T-helper 1 cell treated with Interleukin-12 subunit alpha and Interleukin-12 subunit beta and Interleukin-4 antibody, amounts not matched to agents 30 μg/mL and 1 μg/mL, for 36 hours (primary cell): ENCODE measurements at regions not wholly inside any gene's neighbourhood (a gene's known extent, or its start where the extent isn't known, plus 50 kb on each side); places are given as distances from the start of the nearest gene placed in this dataset.

Source experiments
- H3K27ac Mint-ChIP-seq: one replicate; pipeline ENCODE4 v1.8.0; 2021; ENCODE audit warnings: mild to moderate bottlenecking, mixed read lengths
- H3K27me3 Mint-ChIP-seq: one replicate; pipeline ENCODE4 v1.8.0; 2021; ENCODE audit warnings: low read depth, mixed read lengths
- H3K36me3 Mint-ChIP-seq: one replicate; pipeline ENCODE4 v1.8.0; 2021; ENCODE audit warnings: low read depth, mixed read lengths
- H3K4me1 Mint-ChIP-seq: one replicate; pipeline ENCODE4 v1.8.0; 2021; ENCODE audit warnings: low read depth, mixed read lengths
- H3K4me3 Mint-ChIP-seq: one replicate; pipeline ENCODE4 v1.8.0; 2021; ENCODE audit warnings: mild to moderate bottlenecking, moderate library complexity, mixed read lengths
- H3K9me3 Mint-ChIP-seq: one replicate; pipeline ENCODE4 v1.8.0; 2021; ENCODE audit warnings: mixed read lengths

DNA sequence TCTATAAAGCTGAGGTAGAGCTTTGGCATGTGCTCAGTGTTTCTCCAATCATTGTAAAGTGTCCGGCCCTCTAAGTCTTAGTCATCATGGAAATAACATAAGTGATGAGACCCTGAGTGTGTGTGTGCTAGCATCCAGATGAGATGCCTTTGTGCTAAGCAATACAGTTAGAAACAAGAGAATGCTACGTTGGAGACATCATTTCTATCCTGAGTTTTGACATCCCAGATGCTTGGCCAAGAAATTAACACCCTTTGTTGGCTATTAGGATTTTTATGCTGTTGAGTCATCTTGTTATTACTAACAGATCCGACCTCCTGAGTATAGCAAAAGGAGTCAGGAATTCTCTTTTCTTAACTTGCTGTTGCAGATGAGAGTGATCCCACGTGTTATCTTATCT is 508.0 kb downstream of the GADD45G start:
- no peaks in the 10 kb centered on the region for H3K36me3 Mint-ChIP-seq
- H3K27me3 Mint-ChIP-seq = peaks cover 44% of the 10 kb centered on the region
- no peaks in the 10 kb centered on the region for H3K9me3 Mint-ChIP-seq
- no peaks in the 10 kb centered on the region for H3K4me1 Mint-ChIP-seq
- H3K27ac Mint-ChIP-seq = no peak overlapping the region
- H3K4me3 Mint-ChIP-seq = no peak overlapping the region

DNA sequence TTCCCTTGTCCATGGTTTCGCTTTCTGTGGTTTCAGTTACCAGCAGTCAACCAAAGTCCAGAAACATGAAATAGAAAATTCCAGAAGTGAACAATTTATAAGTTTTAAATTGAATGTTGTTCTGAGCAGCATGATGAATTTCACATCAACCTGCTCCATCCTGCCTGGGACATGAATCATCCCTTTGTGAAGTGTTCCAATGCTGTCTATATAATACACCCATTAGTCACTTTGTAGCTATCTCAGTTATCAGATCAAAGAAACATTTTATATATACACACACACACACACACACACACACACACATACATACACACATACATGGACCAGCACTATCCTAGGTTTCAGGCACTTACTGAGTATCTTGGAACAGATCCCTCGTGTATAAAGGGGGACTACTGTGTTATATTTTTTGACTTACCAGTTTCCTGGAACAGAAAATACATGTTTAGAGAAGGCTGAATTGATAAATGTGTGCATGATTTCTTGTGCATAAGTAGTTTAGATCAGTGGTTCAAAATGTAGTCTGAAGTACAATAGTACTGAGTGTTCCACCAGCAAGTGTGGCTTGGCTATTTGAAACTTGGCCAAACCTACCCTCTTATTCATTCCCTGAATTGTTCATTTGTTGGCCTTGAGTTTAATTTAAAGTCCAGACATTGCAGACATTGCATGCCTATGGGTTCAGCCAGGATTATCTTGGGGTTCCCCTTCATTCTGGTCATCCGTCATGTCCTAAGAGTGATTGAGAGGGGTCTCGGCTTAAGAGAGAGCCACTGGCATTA is 510.0 kb downstream of the GADD45G start:
- H3K4me3 Mint-ChIP-seq = no peak overlapping the region
- H3K27ac Mint-ChIP-seq = no peak overlapping the region
- peaks cover 50% of the 10 kb centered on the region for H3K27me3 Mint-ChIP-seq
- no peaks in the 10 kb centered on the region for H3K4me1 Mint-ChIP-seq
- H3K36me3 Mint-ChIP-seq = no peaks in the 10 kb centered on the region
- H3K9me3 Mint-ChIP-seq = no peaks in the 10 kb centered on the region

DNA sequence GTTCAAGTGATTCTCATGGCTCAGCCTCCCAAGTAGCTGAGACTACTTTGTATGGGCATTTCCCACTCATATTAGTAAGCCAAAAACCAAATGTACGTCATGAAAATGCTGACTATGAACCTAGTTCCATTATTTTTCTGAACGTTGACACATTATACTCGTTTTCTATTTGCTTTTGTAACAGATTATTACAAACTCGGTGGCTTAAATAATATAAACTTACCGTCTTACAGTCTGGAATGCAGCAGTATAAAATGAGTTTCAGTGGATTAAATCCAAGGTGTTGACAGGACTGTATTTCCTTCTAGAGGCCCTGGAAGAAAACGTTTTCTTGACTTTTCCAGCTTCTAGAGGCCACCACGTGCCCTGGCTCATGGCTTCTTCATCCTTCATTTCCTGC is 517.0 kb downstream of the GADD45G start:
- no peaks in the 10 kb centered on the region for H3K36me3 Mint-ChIP-seq
- H3K27ac Mint-ChIP-seq = no peak overlapping the region
- no peaks in the 10 kb centered on the region for H3K9me3 Mint-ChIP-seq
- H3K4me1 Mint-ChIP-seq = no peaks in the 10 kb centered on the region
- H3K4me3 Mint-ChIP-seq = no peak overlapping the region
- H3K27me3 Mint-ChIP-seq = peaks cover 44% of the 10 kb centered on the region

DNA sequence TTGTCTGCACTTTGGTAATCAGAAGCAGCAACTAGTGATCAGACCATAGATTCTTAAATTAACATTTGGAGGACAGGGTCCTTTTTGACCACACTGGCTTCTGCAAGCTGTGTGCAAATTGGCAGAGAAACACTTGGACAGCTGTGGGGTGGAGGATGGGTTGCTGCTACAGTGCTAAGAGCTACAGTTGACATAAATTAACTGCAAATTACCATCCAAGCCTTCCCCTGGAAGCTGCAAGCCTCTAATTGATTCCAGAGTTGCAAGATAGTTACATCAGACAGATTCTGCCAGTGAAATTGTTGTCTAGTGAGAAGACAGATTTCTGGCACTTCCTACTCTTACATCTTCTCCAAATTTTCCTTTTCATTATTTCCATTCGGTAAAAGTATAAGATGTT is 517.7 kb downstream of the DIRAS2 start:
- H3K4me3 Mint-ChIP-seq = no peak overlapping the region
- peaks cover 34% of the 10 kb centered on the region for H3K27me3 Mint-ChIP-seq
- no peaks in the 10 kb centered on the region for H3K9me3 Mint-ChIP-seq
- H3K36me3 Mint-ChIP-seq = no peaks in the 10 kb centered on the region
- H3K27ac Mint-ChIP-seq = no peak overlapping the region
- H3K4me1 Mint-ChIP-seq = no peaks in the 10 kb centered on the region

DNA sequence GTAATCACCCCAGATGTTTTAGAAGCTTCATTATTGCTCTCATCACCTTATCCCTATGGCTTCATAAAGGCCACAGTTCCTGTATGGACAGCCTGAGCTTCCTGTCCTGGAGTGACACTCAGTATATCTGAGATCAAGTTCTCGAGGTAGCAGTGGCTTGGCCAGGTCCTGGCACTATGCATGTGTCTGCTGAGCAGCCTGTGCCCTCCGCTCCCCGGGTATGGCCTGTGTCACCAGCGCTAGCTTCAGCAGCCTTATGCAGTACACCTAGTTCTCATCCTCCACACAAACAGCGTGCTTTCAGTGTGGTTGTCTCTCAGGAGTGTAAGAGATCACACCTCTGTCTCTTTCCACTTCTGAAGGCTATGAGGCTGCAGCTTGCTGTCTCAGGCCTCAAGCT is 514.7 kb downstream of the DIRAS2 start:
- H3K36me3 Mint-ChIP-seq = no peaks in the 10 kb centered on the region
- H3K9me3 Mint-ChIP-seq = no peaks in the 10 kb centered on the region
- H3K27ac Mint-ChIP-seq = no peak overlapping the region
- no peak overlapping the region for H3K4me3 Mint-ChIP-seq
- H3K27me3 Mint-ChIP-seq = peaks cover 40% of the 10 kb centered on the region
- H3K4me1 Mint-ChIP-seq = no peaks in the 10 kb centered on the region

DNA sequence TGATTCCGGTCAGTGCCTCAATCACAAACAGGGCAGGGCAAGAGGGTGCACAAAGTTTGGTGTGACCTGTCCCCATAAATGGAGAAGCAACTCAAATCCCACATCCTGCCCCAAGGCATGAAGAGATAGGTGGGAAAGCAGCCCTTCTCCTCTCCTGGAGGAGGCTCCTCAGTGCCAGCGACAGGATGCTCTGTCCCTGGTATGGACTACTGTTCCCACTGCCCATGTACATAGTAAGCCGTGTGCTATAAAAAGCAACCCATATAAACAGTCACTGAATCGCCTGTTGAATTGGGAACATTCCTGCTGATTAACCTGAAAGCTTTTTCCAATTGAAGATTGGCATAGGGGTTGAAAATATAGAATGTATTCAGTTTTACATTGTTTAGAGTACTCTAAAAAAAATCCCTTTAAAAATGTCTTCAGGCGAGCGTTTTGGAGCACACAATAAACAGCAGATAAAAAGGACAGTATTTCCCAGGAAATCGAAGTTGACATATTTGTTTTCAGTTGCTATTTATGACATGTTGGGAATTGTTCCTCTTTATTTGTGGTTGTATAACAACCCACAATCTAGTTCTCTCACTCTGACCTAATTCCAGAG is 513.9 kb downstream of the DIRAS2 start:
- H3K27ac Mint-ChIP-seq = no peak overlapping the region
- no peaks in the 10 kb centered on the region for H3K9me3 Mint-ChIP-seq

DNA sequence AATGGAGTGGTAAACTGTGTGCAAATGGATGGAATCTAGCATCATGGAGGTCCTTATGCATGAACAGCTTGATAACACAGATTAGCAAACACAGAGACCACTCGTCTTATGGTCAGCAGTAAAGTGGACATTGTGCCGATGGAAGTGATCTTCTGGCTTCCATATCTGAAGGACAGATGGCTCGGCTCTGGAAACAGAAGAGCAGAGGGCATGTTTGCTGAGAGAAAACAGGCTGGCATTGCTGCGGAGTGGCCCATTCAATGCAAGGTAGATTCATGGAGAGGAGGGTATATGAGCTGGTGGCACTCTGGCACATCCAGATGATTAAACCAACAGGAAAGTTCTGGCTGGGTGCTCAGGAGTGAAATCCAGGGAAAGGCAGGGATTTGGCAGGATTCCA is 513.2 kb downstream of the DIRAS2 start:
- Mint-ChIP-seq H3K27me3 (peaks cover 42% of the 10 kb centered on the region), H3K36me3 (no peaks in the 10 kb centered on the region), H3K4me1 (no peaks in the 10 kb centered on the region), H3K9me3 (no peaks in the 10 kb centered on the region), H3K27ac (no peak overlapping the region), H3K4me3 (no peak overlapping the region)

More for the DNA sequence above, 513.9 kb downstream of the DIRAS2 start:
- H3K4me1 Mint-ChIP-seq = no peaks in the 10 kb centered on the region
- H3K36me3 Mint-ChIP-seq = no peaks in the 10 kb centered on the region
- H3K4me3 Mint-ChIP-seq = no peak overlapping the region
- peaks cover 40% of the 10 kb centered on the region for H3K27me3 Mint-ChIP-seq

DNA sequence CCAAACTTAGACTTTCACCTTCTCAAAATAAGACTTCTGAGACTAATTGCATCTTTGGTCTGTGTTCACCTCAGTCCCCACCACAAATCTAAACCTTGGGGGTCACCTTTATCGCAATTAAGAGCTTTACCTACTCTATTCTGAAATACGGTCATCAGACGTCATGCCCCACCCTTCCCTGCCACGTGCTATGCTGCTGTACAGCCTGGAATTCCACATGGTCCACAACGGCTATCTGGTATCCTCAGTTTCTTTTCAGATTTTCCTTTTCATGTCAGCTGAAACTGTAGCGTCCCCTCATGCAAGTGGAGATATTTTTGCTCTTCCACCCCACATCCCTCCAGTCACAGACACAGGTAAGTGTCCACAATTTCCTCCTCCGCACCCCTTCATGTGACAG is 511.1 kb downstream of the DIRAS2 start:
- Mint-ChIP-seq H3K4me3 (no peak overlapping the region), H3K4me1 (no peaks in the 10 kb centered on the region), H3K9me3 (no peaks in the 10 kb centered on the region), H3K36me3 (no peaks in the 10 kb centered on the region), H3K27ac (no peak overlapping the region), H3K27me3 (peaks cover 33% of the 10 kb centered on the region)

DNA sequence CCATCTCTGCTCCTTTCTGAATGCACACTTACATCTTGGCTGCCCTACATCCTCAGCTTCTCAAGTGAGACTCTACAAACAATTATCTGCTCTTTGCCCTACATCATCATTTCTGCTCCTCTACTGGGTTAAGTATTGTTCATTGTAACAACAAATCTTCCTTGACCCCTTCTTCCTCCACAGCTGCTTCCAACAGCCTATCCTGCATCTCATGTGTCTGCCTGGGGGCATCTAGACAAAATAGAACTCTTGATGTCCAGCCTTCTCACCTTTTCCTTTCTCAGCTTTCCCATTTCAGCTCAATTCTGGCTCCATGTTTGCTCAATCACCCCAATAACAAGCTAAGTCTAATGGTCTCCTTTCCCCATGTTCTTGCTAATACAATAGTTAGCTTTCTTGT is 509.8 kb downstream of the DIRAS2 start:
- no peak overlapping the region for H3K27ac Mint-ChIP-seq
- H3K4me3 Mint-ChIP-seq = no peak overlapping the region
- H3K36me3 Mint-ChIP-seq = no peaks in the 10 kb centered on the region
- no peaks in the 10 kb centered on the region for H3K4me1 Mint-ChIP-seq
- H3K27me3 Mint-ChIP-seq = peaks cover 28% of the 10 kb centered on the region
- H3K9me3 Mint-ChIP-seq = no peaks in the 10 kb centered on the region

DNA sequence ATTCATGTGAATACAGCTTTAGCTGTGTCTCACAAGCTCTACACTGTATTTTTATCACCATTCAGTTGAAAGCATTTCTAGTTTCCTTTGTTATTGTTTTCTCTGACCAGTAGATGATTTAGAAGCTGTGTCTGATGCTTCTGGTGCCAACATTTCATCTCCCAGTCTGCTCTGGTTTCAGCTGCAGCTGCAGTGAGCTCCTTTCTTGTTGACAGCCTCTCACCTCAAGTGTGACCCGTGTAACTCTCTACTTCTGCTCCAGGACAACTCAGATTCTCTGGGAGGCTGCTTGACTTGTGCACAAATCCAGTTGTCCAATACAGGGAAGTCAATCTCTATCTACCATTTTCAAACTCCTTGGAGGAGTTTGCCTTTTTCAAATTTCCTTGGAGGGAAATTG is 504.8 kb downstream of the DIRAS2 start:
- H3K4me3 Mint-ChIP-seq = no peak overlapping the region
- H3K9me3 Mint-ChIP-seq = no peaks in the 10 kb centered on the region
- H3K27ac Mint-ChIP-seq = no peak overlapping the region
- H3K27me3 Mint-ChIP-seq = peaks cover 44% of the 10 kb centered on the region
- no peaks in the 10 kb centered on the region for H3K4me1 Mint-ChIP-seq
- no peaks in the 10 kb centered on the region for H3K36me3 Mint-ChIP-seq

DNA sequence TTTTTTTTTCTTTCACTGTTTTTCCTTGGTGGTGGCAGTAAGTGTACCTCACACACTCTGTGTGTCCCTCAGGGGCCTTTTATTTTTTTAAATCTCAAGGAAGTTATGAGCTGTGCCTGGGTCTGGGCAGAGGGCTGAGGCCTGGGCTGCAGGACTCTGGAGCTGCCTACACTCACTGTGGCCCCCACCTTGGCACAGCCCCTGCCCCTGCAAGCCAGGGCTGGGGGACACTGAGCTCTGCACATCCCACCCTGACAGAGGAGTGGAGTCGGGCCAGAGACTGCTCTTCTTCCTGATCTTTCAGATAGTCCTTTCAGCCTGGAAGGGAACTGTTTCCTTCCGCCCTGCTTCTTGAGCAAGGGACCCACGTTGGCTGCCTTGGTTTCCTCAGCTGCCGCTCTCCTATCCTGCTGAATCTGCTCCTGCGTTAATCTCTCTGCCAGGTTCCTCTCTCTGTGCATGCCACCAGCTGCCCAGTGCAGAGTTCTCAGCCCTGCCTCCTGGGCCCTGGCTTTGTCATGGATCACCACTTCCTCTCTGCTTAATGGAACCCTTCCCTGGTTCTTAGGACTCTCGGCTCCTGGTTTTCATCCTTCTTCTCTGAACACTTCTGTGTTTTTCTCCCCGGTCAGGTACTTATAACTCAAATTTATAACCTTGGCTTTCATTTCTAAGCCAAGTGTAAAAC is 502.3 kb downstream of the DIRAS2 start:
- no peaks in the 10 kb centered on the region for H3K4me1 Mint-ChIP-seq
- peaks cover 52% of the 10 kb centered on the region for H3K27me3 Mint-ChIP-seq
- no peaks in the 10 kb centered on the region for H3K9me3 Mint-ChIP-seq
- H3K36me3 Mint-ChIP-seq = no peaks in the 10 kb centered on the region
- no peak overlapping the region for H3K4me3 Mint-ChIP-seq
- H3K27ac Mint-ChIP-seq = no peak overlapping the region

DNA sequence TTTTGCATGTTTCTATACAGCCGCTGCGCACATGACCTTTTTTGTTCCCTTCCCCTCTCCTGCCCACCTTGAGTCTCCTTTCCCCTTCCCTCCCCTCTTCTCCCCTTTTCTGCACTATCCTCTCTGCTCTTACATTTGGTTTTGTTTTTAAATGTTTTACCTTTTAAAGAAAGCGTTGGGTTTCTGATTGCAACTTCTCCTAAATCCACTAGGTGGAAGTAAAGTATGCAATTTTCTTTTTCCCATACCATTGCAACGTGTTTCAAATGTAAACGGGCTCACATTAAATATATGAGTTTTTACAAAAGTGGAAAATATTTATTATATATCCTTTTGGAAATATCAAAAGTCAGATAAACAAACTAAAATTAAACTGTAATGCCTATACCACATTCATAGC is 500.9 kb downstream of the DIRAS2 start:
- Mint-ChIP-seq H3K4me1 (no peaks in the 10 kb centered on the region), H3K27me3 (peaks cover 46% of the 10 kb centered on the region), H3K4me3 (no peak overlapping the region), H3K27ac (no peak overlapping the region), H3K9me3 (no peaks in the 10 kb centered on the region), H3K36me3 (no peaks in the 10 kb centered on the region)

DNA sequence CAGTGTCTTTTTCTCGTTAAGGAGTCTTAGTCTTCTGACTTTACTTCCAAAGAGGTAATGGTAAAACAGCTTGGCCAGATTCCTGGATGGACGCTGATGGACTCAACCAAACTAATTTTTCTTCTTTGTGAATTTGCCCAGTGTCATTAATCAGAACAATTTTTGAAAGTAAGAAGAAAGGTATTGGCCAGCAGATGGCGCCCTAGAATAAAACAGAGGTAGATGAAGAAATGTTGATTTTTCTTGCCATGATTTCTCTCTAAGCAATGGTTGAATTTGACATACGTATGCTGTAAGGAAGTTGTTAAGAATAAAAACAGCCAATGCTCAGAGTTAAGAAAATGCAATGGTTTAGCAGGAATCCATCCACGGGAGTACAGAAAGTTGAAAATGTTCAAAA is 500.0 kb downstream of the DIRAS2 start:
- Mint-ChIP-seq H3K36me3 (no peaks in the 10 kb centered on the region), H3K27ac (no peak overlapping the region), H3K4me3 (no peak overlapping the region), H3K27me3 (peaks cover 54% of the 10 kb centered on the region), H3K4me1 (no peaks in the 10 kb centered on the region), H3K9me3 (no peaks in the 10 kb centered on the region)

DNA sequence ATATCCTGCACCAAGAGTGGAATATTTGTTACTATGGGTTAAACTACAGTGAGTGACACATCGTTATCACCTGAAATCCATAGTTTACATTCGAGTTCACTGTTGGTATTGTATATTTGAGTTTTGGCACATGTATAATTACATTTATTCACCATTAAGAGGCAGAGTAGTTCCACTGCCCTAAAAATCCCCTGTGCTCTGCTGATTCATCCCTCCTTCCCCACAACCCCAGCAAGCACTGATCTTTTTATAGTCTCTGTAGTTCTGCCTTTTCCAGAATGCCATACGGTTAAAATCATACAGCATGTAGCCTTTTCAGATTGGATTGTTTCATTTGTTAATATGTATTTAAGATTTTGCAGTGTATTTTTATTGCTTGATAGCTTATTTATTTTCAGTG is 495.2 kb downstream of the DIRAS2 start:
- Mint-ChIP-seq H3K4me3 (no peak overlapping the region), H3K27ac (no peak overlapping the region), H3K4me1 (no peaks in the 10 kb centered on the region), H3K36me3 (no peaks in the 10 kb centered on the region), H3K27me3 (peaks cover 28% of the 10 kb centered on the region), H3K9me3 (no peaks in the 10 kb centered on the region)

DNA sequence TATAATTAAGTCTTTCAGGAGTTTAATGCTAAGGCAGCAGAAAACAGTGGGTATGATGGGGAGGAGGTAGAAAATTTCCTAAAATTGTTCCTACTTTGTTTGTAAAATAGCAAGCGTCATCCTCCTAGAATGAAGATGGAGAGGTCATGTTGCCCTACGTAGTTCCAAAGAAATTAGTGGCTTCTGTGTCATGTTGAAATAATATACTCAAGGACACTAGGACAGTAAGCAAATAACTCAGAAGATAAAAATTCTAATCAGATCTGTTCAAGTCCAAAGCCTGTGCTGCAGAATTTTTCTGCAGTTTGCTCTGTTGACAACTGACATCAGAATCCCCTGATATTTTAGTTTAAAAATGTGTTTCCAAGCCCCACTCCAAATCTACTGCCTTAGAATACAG is 486.3 kb downstream of the DIRAS2 start:
- Mint-ChIP-seq H3K4me3 (no peak overlapping the region), H3K27ac (no peak overlapping the region), H3K36me3 (no peaks in the 10 kb centered on the region), H3K27me3 (peaks cover 17% of the 10 kb centered on the region), H3K4me1 (no peaks in the 10 kb centered on the region), H3K9me3 (no peaks in the 10 kb centered on the region)
